ENCODE measurements at regions not wholly inside any gene's neighbourhood (a gene's known extent, or its start where the extent isn't known, plus 50 kb on each side); places are given as distances from the start of the nearest gene placed in this dataset.

GRCh38 chr12:116498471-116498870, 60.7 kb upstream of the MAP1LC3B2 start:
- no peak for DNase-seq

- no peak for DNase-seq
Measured at GRCh38 chr12:116502141-116502725, 56.9 kb upstream of the MAP1LC3B2 start.

DNA sequence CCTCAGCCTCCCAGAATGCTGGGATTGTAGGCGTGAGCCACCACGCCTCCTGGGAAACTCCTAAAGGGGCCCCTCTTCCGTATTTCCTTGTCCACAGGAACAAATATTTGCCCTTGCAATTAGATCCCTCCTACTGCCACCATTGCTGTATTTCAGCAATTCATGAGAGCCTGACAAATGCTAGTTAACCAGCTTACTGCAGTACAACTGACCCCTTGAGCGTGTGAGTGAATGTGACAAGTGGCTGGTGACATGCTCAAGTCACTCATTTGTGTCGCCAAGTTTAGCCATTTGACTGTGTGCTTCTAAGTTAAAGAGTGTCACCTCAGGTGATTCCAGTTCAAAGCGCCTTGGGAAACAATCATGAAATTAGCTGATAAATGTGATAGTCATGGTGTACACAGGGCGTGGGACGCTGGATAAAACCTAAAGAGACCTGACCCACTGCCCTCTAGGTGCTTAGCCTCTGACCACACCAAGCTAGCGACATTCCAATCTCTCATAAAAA, 56.1 kb upstream of the MAP1LC3B2 start:
- DNase-seq: no peak

DNA sequence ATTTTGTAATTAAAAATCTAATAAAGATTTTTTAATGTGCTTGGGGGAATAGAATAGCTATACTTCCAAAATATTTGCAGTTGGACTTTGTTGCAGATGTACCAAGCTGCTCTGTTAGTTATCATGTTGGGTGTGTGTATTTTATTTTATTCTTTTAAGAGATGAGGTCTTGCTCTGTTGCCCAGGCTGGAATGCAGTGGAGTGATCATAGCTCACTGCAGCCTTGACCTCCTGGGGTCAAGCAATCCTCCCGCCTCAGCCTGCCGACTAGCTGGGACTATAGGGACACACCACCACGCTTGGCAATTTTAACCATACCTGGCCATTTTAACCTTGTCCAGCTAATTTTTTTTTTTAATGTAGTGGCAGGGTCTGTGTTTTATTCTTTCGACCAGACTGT, 54.7 kb upstream of the MAP1LC3B2 start:
- DNase-seq: no peak

GRCh38 chr12:116506697-116507064, 52.5 kb upstream of the MAP1LC3B2 start:
- no peak for DNase-seq

DNA sequence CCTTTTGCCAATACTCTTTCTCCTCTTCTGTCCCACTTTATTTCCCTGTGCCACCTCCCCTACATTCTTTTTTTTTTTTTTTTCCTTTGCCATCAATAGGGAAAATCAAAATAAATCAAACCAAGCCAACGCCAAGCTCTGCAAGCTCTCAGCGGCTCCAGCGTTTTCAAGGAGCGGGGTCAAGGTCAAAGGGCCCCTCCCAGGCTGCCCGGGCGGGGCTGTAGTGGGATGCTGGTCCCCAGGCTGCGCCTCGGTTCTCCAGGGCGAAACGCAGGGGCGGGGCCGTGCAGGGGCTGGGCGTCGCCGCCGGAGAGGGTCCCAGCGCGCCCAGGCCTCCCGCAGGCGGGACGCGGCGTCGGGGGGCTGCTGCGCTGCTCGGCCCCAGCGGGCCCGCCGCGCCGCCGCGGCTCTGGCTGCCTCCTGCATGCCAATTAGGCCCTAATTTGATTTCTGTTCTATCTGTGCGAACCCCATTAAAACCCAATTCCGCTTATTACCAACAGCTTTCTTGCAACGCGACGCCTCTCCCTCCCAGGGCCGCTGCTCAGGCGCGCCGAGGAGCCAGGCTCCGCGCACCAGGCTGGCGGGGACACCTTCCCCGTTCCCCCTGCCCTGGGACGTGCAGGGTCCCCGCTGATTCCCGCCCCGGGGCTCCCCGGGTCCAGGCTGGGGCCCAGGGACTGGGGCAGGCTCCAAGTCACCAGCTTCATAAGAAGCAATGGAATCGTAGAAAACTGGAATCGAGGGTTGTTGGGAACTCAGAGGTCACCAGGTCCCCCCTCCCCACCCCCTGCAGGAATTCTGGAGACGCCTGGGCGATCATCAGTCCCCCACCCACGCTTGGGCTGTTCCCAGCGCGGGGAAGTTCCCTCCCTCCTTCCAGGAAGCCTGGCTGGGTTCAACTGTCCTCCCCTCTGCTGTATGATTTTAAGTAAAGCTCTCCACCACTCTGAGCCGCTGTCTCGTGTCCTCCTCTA, 50.7 kb upstream of the MAP1LC3B2 start:
- no peak for DNase-seq

Measured in DMS 273 treated with DMSO at 0.1 percent for 48 hours (cell line).